Karpas-422 (cell line): ENCODE measurements at regions not wholly inside any gene's neighbourhood (a gene's known extent, or its start where the extent isn't known, plus 50 kb on each side); places are given as distances from the start of the nearest gene placed in this dataset. TPM values are rescaled to one million over a fixed set of nuclear protein-coding genes. Genes with fewer than 3 reads are reported as not detected.
"Not testable (repeated sequence)": the region's sequence is repeated elsewhere in the genome, so short reads cannot be mapped to it uniquely, and the experiment has no call there.

Source experiments
- DNase-seq: peaks from one replicate; pipeline ENCODE4 v3.0.0-alpha.2; 2015
- H2AFZ ChIP-seq: fragments of 200-600 bp; sonication (generic); 2 replicates; pipeline ENCODE4 v1.6.1; 2014; ENCODE audit warnings: antibody characterized with exemption, low read length, mixed read lengths
- H3K27ac ChIP-seq: fragments of 200-600 bp; sonication (generic); 2 replicates; pipeline ENCODE4 v1.5.1; 2014; ENCODE audit warnings: mild to moderate bottlenecking, low read length, moderate library complexity
- H3K27me3 ChIP-seq: fragments of 200-600 bp; sonication (generic); 2 replicates; pipeline ENCODE4 v1.6.1; 2014; ENCODE audit warnings: low read length, mixed read lengths
- H3K36me3 ChIP-seq: fragments of 200-600 bp; sonication (generic); 2 replicates; pipeline ENCODE4 v1.6.1; 2014; ENCODE audit warnings: low read length, mixed read lengths; ENCODE audit not compliant: insufficient read depth
- H3K4me1 ChIP-seq: fragments of 200-600 bp; sonication (generic); 2 replicates; pipeline ENCODE4 v1.6.1; 2014; ENCODE audit warnings: mild to moderate bottlenecking, low read length, mixed read lengths
- H3K4me2 ChIP-seq: fragments of 200-600 bp; sonication (generic); 2 replicates; pipeline ENCODE4 v1.6.1; 2014; ENCODE audit warnings: low read length, low read depth, mild to moderate bottlenecking; ENCODE audit not compliant: poor library complexity, severe bottlenecking
- H3K4me3 ChIP-seq: fragments of 200-600 bp; sonication (generic); 2 replicates; pipeline ENCODE4 v1.5.1; 2014; ENCODE audit warnings: mild to moderate bottlenecking, antibody characterized with exemption, low read length, mixed read lengths
- H3K79me2 ChIP-seq: fragments of 200-600 bp; sonication (generic); 2 replicates; pipeline ENCODE4 v1.6.1; 2014; ENCODE audit warnings: mild to moderate bottlenecking, low read length, mixed read lengths
- H3K9ac ChIP-seq: fragments of 200-600 bp; sonication (generic); 2 replicates; pipeline ENCODE4 v1.6.0; 2014; ENCODE audit warnings: low read length
- H3K9me2 ChIP-seq: fragments of 200-600 bp; sonication (generic), shearing (Covaris generic); replicated peaks from 2 replicates; pipeline ENCODE4 v1.6.0; 2014; ENCODE audit warnings: mild to moderate bottlenecking, low read length, moderate library complexity; ENCODE audit not compliant: insufficient read depth
- H3K9me3 ChIP-seq: fragments of 300-700, 200-600 bp; sonication (generic); 2 replicates; pipeline ENCODE4 v1.6.1; 2014; ENCODE audit warnings: low read length, mixed read lengths
- H4K20me1 ChIP-seq: fragments of 200-600 bp; sonication (generic); 2 replicates; pipeline ENCODE4 v1.6.1; 2014; ENCODE audit warnings: mild to moderate bottlenecking, antibody characterized with exemption, low read length, low read depth; ENCODE audit not compliant: insufficient read depth
- small RNA-seq: library from RNA; depleted of rRNA; stranded (forward); fragments of <200 nt; gene quantifications from one replicate; pipeline ENCODE3, GENCODE V24; 2014

DNA sequence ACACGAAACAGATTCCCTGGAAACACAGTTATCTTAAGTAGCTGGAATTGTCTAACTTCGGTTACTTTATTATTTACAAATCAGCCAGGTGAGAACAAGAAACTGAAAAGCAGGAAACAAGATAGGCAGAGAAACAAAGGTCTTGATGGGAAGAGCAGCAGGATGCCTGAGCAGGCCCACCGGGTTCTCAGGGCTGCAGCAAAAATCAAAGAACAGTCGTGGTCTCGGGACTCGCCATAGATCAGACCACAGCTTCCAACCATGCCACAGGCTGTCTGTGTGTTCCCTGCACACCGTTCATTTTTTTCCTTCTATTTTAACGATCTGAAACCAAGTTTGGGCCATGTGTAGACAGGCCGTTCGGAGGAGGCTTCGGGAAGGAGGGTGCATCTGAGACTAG is 62.7 kb upstream of the SOX11 start:
- not testable (repeated sequence) for H3K4me1 ChIP-seq, H4K20me1 ChIP-seq, H3K27me3 ChIP-seq, DNase-seq, H3K9ac ChIP-seq, H3K4me2 ChIP-seq, H3K4me3 ChIP-seq, H3K9me2 ChIP-seq, H3K9me3 ChIP-seq, H3K79me2 ChIP-seq, H3K36me3 ChIP-seq, H2AFZ ChIP-seq, H3K27ac ChIP-seq

DNA sequence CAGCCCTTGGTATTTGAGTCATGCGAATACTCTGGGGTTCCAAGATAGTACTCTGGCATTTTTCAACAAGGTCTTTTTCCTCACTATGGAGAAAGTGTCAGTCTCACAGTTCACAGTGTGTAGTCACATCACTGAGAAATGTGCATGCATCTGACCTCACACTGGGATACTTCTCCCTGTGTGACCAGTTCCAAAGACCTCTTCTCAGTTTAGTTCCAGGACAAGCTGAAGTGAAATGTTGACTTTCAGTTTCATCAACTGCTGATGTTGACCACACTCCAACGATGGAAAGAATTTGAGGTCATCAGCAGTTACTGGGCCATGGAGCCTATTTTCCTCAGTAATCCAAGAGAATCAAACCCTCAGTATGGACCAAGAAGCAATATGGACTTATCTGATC is 55.1 kb upstream of the SOX11 start:
- not testable (repeated sequence) for H3K9me3 ChIP-seq, DNase-seq, H3K9me2 ChIP-seq, H2AFZ ChIP-seq, H3K9ac ChIP-seq, H3K36me3 ChIP-seq, H3K4me3 ChIP-seq, H3K27me3 ChIP-seq, H4K20me1 ChIP-seq, H3K79me2 ChIP-seq, H3K4me2 ChIP-seq, H3K27ac ChIP-seq, H3K4me1 ChIP-seq

Small RNA genes in the stretch of these regions (small RNA-seq; reads per million reads assigned to genes)
- not detected for gene RF00322
- gene RNU6-649P: not detected
